ENCODE measurements at regions not wholly inside any gene's neighbourhood (a gene's known extent, or its start where the extent isn't known, plus 50 kb on each side); places are given as distances from the start of the nearest gene placed in this dataset.

- no peak for TF ChIP-seq CTCF (conservative IDR thresholded peaks at IDR 0.05 in 1 of 2, IDR thresholded peaks at IDR 0.05 in 1 of 2; ENCODE audit: low read depth in 1 of 2, low read length in 2 of 2)
- TF ChIP-seq EZH2 (IDR thresholded peaks at IDR 0.05; ENCODE audit: low read length, missing control alignments) = no peak
These were observed 922.1 kb downstream of the EPHA7 start for GRCh38 chr6:92497281-92497680.

Data from fibroblast of lung (primary cell).